ENCODE measurements at regions not wholly inside any gene's neighbourhood (a gene's known extent, or its start where the extent isn't known, plus 50 kb on each side); places are given as distances from the start of the nearest gene placed in this dataset.

DNA sequence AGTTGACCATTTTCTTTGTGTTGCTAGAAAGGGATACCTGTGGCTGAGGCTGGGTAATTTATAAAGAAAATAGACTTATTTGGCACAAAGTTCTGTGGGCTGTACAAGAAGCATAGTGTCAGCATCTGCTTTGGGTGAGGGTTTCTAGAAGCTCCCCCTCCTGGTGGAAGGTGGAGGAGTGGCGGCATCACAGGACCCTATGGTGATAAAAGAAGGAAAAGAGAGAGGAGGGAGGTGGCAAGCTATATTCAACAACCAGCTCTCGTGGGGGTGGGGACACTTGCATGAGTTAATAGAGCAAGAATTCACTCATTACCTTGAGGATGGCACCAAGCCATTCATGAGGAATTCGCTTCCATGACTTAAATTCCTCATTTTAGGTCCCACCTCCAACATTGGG is 2041.4 kb upstream of the CDH9 start:
- TF ChIP-seq, protein P1, sequence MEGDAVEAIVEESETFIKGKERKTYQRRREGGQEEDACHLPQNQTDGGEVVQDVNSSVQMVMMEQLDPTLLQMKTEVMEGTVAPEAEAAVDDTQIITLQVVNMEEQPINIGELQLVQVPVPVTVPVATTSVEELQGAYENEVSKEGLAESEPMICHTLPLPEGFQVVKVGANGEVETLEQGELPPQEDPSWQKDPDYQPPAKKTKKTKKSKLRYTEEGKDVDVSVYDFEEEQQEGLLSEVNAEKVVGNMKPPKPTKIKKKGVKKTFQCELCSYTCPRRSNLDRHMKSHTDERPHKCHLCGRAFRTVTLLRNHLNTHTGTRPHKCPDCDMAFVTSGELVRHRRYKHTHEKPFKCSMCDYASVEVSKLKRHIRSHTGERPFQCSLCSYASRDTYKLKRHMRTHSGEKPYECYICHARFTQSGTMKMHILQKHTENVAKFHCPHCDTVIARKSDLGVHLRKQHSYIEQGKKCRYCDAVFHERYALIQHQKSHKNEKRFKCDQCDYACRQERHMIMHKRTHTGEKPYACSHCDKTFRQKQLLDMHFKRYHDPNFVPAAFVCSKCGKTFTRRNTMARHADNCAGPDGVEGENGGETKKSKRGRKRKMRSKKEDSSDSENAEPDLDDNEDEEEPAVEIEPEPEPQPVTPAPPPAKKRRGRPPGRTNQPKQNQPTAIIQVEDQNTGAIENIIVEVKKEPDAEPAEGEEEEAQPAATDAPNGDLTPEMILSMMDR (IDR thresholded peaks at IDR 0.05): no peak
- no peak for TF ChIP-seq POLR2A (IDR thresholded peaks at IDR 0.05)

Measured in testis (tissue), 2 donors.